ENCODE measurements at regions not wholly inside any gene's neighbourhood (a gene's known extent, or its start where the extent isn't known, plus 50 kb on each side); places are given as distances from the start of the nearest gene placed in this dataset.

DNA sequence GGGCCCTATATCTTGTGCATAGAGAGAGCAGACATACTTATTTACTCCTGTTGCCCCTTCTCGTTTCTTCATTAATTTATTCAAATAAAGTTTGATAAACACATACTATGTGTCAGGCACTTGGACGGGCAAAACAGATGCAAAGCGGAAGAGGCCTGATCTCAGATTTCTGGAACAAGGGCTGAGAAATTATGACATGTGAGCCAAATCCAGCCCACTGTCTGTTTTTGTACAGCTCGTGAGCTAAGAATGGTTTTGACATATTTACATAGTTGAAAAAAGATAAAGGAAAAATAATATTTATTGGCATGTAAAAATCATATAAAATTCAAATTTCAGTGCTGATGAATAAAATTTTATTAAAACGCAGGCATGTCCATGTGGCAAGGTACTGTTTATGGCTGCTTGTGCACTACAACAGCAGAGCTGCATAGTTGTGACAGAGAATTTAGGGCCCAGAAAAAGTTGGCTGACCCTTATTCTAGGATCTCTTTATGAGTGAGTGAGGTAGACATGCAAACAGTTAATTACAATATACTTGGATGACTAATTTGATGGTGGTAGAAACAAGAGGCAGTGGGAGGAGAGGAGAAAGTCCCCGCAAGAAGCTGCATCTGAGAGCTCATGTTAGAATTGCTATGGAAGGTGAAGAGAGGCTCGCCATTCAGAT, 68.1 kb upstream of the ITPRID1 start:
- no peaks in the 10 kb centered on the region for H3K27me3 ChIP-seq (ENCODE audit: control insufficient read depth, insufficient read depth, low read length)
- no peaks in the 10 kb centered on the region for H3K36me3 ChIP-seq (ENCODE audit: control insufficient read depth, insufficient read depth, low read length)
- CTCF ChIA-PET, result interaction anchor here (1.3 kb wide), 1 partner anchor 759 kb away, joined by 4 read pairs; no protein-coding TSS in a partner anchor
- no peak overlapping the region for H3K4me3 ChIP-seq (ENCODE audit: low read depth, low read length)
- no peak for DNase-seq (ENCODE audit: low read depth)
- POLR2A ChIA-PET, result no interaction called here
- no peak for TF ChIP-seq CTCF (IDR thresholded peaks at IDR 0.05; ENCODE audit: insufficient read depth, low read depth, low read length)

DNA sequence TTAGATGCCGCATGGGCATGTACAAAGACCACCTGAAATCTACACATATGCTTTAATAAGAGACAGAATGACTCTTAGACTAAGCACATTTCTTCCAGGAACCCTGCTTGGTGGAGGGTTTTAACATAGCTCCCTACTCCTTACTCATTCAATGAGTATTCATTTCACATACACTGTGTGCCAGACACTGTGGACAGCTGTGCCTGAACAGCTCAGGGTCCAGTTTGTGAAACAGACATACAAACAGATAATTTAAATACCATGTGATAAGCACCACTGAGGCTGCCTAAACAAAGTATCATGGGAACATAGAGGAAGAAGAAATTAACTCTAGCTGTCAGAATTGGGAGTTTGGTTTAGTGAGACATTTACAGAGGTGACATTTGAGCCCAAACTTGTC, 65.2 kb upstream of the ITPRID1 start:
- CTCF ChIA-PET, result interaction anchor here (0.9 kb wide), 1 partner anchor 185 kb away, joined by 3 read pairs; no protein-coding TSS in a partner anchor
- no peaks in the 10 kb centered on the region for H3K36me3 ChIP-seq (ENCODE audit: control insufficient read depth, insufficient read depth, low read length)
- H3K27me3 ChIP-seq (ENCODE audit: control insufficient read depth, insufficient read depth, low read length), result no peaks in the 10 kb centered on the region
- POLR2A ChIA-PET, result no interaction called here
- no peak overlapping the region for H3K4me3 ChIP-seq (ENCODE audit: low read depth, low read length)
- DNase-seq (ENCODE audit: low read depth), result no peak
- no peak for TF ChIP-seq CTCF (IDR thresholded peaks at IDR 0.05; ENCODE audit: insufficient read depth, low read depth, low read length)

DNA sequence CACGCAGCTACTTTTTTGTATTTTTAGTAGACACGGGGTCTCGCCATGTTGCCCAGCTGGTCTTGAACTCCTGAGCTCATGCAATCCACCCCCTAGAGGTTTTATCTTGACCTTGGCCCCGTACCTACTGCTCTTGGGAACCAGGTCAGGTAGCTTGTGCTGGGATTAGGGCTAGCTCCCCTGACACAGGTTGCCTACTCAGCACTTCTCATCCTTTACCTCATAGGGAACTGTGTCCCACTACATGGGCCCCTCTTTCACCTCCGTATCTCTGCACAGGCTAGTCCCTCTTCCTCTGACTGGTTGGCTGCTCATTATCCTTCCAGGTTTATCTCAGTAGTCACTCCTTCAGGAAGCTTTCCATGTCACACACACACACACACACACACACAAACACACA, 58.0 kb upstream of the ITPRID1 start:
- Histone ChIP-seq H3K4me3 (ENCODE audit: low read depth, low read length) (no peak overlapping the region), H3K36me3 (ENCODE audit: control insufficient read depth, insufficient read depth, low read length) (no peaks in the 10 kb centered on the region), H3K27me3 (ENCODE audit: control insufficient read depth, insufficient read depth, low read length) (0 out of 2 replicates have a peak, but pooled peaks cover 1% of the 10 kb centered on the region)
- ChIA-PET CTCF (interaction anchor here (0.5 to 1.2 kb wide), 3 partner anchors 12 to 753 kb away, joined by 3 read pairs; no protein-coding TSS in a partner anchor), POLR2A (no interaction called here)
- TF ChIP-seq CTCF (IDR thresholded peaks at IDR 0.05; ENCODE audit: insufficient read depth, low read depth, low read length), result no peak
- no peak for DNase-seq (ENCODE audit: low read depth)

- 0 out of 2 replicates have a peak, but pooled peaks cover 1% of the 10 kb centered on the region for H3K27me3 ChIP-seq (ENCODE audit: control insufficient read depth, insufficient read depth, low read length)
- ChIA-PET CTCF (interaction anchor here (1.2 kb wide), 1 partner anchor 13 kb away, joined by 3 read pairs; no protein-coding TSS in a partner anchor), POLR2A (no interaction called here)
- DNase-seq (ENCODE audit: low read depth), result no peak
- H3K4me3 ChIP-seq (ENCODE audit: low read depth, low read length), result no peak overlapping the region
- H3K36me3 ChIP-seq (ENCODE audit: control insufficient read depth, insufficient read depth, low read length), result no peaks in the 10 kb centered on the region
- no peak for TF ChIP-seq CTCF (IDR thresholded peaks at IDR 0.05; ENCODE audit: insufficient read depth, low read depth, low read length)
Observed at GRCh38 chr7:31456646-31457368, 57.1 kb upstream of the ITPRID1 start.

DNA sequence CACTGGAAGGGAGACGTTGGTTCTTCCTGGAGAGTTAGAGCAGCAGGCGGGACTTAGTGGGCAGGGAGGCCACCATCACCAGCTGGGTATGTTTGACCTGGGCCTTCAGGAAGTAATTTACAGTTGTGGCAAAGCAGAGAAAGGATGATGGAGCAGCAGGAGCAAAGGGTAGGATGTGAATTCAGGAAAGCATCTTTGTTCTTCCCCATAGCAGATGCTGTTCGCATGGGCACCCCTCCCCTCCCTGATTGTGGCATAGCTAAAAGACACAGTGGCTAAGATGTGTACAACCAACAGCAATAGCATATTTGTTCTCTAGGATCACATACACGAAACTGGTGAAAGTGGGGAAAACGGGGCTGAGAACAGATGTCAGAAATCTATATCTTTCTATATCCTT, 56.3 kb upstream of the ITPRID1 start:
- DNase-seq (ENCODE audit: low read depth), result no peak
- TF ChIP-seq CTCF (IDR thresholded peaks at IDR 0.05; ENCODE audit: insufficient read depth, low read depth, low read length), result no peak
- Histone ChIP-seq H3K4me3 (ENCODE audit: low read depth, low read length) (no peak overlapping the region), H3K36me3 (ENCODE audit: control insufficient read depth, insufficient read depth, low read length) (no peaks in the 10 kb centered on the region), H3K27me3 (ENCODE audit: control insufficient read depth, insufficient read depth, low read length) (0 out of 2 replicates have a peak, but pooled peaks cover 1% of the 10 kb centered on the region)
- POLR2A ChIA-PET, result no interaction called here
- CTCF ChIA-PET, result no interaction called here

Measured in BJ (cell line).